HCT116 (cell line): ENCODE measurements at regions not wholly inside any gene's neighbourhood (a gene's known extent, or its start where the extent isn't known, plus 50 kb on each side); places are given as distances from the start of the nearest gene placed in this dataset.

ENCODE experiments used
- ATAC-seq: fragments of 200-7000 bp; cut with Tn5 transposase; 2 replicates; pipeline ENCODE4 v1.9.1; 2020; ENCODE audit warnings: mild to moderate bottlenecking, moderate library complexity
- BruUV-seq: library from RNA; stranded (reverse); fragments of 400-500 nt; replicated peaks from 2 replicates; lab custom pipeline; 2021; lab: Mats Ljungman, UMichigan
- CTCF ChIA-PET: fragments of 300-600 bp; sonication (Branson Sonifier 250); formaldehyde crosslinking; loops from one replicate; lab custom pipeline; 2021; ENCODE audit warnings: antibody characterized with exemption; lab: Charles Lee
- POLR2A ChIA-PET: fragments of 300-600, 350-600 bp; sonication (Branson Sonifier 250); formaldehyde crosslinking; loops from one replicate; lab custom pipeline; 2021; ENCODE audit warnings: antibody characterized with exemption; lab: Charles Lee
- RAD21 ChIA-PET, 2 experiments: fragments of 300-600 bp; sonication (Branson Sonifier 250); formaldehyde crosslinking; loops; one replicate each; lab custom pipeline; 2023; ENCODE audit warnings: low total read pairs in 2 of 2; ENCODE audit not compliant: uncharacterized antibody in 2 of 2, unreplicated experiment in 2 of 2, low non-redundant PET in 1 of 2; lab: Charles Lee
- DNase-seq: peaks from one replicate; pipeline ENCODE4 v3.0.0-alpha.2; 2010; ENCODE audit warnings: low read depth, low spot score
- H2AFZ ChIP-seq: fragments of 200-600 bp; shearing (Covaris generic), sonication (generic); 2 replicates; pipeline ENCODE4 v1.6.1; 2017; ENCODE audit warnings: low read depth, mixed run types, mixed read lengths, antibody characterized with exemption, low read length; ENCODE audit not compliant: poor library complexity, severe bottlenecking
- H3K27ac ChIP-seq: 2 replicates; pipeline ENCODE4 v1.5.1; 2012; ENCODE audit warnings: low read depth, low read length
- H3K27me3 ChIP-seq: fragments of 200-600 bp; sonication (generic); 2 replicates; pipeline ENCODE4 v1.6.1; 2016; ENCODE audit warnings: mixed run types, low read length, mixed read lengths; ENCODE audit not compliant: insufficient read depth
- H3K36me3 ChIP-seq, 2 experiments: fragments of 200-500 bp in 1 of 2; fragments of 200-600 bp in 1 of 2; sonication (Bioruptor generic) in 1 of 2; sonication (generic) in 1 of 2; 2 replicates each; pipeline versions ENCODE4 v1.5.1 to v1.6.1; 2014 to 2016; ENCODE audit warnings: low read length in 2 of 2, inconsistent platforms in 1 of 2, mixed read lengths in 1 of 2, mixed run types in 1 of 2; ENCODE audit not compliant: insufficient read depth in 2 of 2, control insufficient read depth in 1 of 2
- H3K4me1 ChIP-seq, 2 experiments: fragments of 200-600 bp in 1 of 2; sonication (generic) in 1 of 2; 2 replicates each; pipeline versions ENCODE4 v1.5.1 to v1.6.1; 2012 to 2017; ENCODE audit warnings: low read length in 2 of 2, inconsistent platforms in 1 of 2, mild to moderate bottlenecking in 1 of 2, mixed read lengths in 1 of 2, mixed run types in 1 of 2, moderate library complexity in 1 of 2; ENCODE audit not compliant: insufficient read depth in 2 of 2, control insufficient read depth in 1 of 2
- H3K4me2 ChIP-seq: fragments of 200-600 bp; sonication (generic); 2 replicates; pipeline ENCODE4 v1.6.1; 2017; ENCODE audit warnings: mixed run types, low read length, mixed read lengths
- H3K4me3 ChIP-seq, 2 experiments: fragments of 200-600 bp in 1 of 2; sonication (generic) in 1 of 2; replicated peaks in 1 of 2; 2 replicates each; pipeline ENCODE4 v1.5.1; 2011 to 2016; ENCODE audit warnings: low read length in 2 of 2, control low read depth in 1 of 2, low read depth in 1 of 2, mild to moderate bottlenecking in 1 of 2, mixed read lengths in 1 of 2, mixed run types in 1 of 2
- H3K79me2 ChIP-seq: fragments of 200-600 bp; sonication (generic); 2 replicates; pipeline ENCODE4 v1.6.1; 2017; ENCODE audit warnings: mild to moderate bottlenecking, mixed run types, low read length, moderate library complexity, mixed read lengths; ENCODE audit not compliant: insufficient read depth
- H3K9ac ChIP-seq: fragments of 200-600 bp; sonication (generic); 2 replicates; pipeline ENCODE4 v1.6.1; 2016; ENCODE audit warnings: low read length, mixed read lengths
- H3K9me2 ChIP-seq: fragments of 200-600 bp; sonication (generic), shearing (Covaris generic); 2 replicates; pipeline ENCODE4 v1.6.1; 2017; ENCODE audit warnings: mixed run types, mild to moderate bottlenecking, moderate library complexity; ENCODE audit not compliant: insufficient read depth
- H3K9me3 ChIP-seq, 2 experiments: fragments of 200-500 bp in 1 of 2; fragments of 200-600 bp in 1 of 2; sonication (Bioruptor generic) in 1 of 2; sonication (generic) in 1 of 2; 2 replicates each; pipeline ENCODE4 v1.6.1; 2014 to 2017; ENCODE audit warnings: low read length in 2 of 2, mixed read lengths in 2 of 2, inconsistent platforms in 1 of 2, low read depth in 1 of 2, mild to moderate bottlenecking in 1 of 2, mixed run types in 1 of 2, moderate library complexity in 1 of 2; ENCODE audit not compliant: control insufficient read depth in 1 of 2, insufficient read depth in 1 of 2
- H4K20me1 ChIP-seq: fragments of 200-600 bp; sonication (generic), shearing (Covaris generic); 2 replicates; pipeline ENCODE4 v1.6.1; 2017; ENCODE audit warnings: mixed run types, mild to moderate bottlenecking, moderate library complexity; ENCODE audit not compliant: insufficient read depth
- EGR1 ChIP-seq: IDR thresholded peaks from 2 replicates; pipeline ENCODE4 v1.6.1; 2012; ENCODE audit warnings: low read depth
- EZH2 ChIP-seq: fragments of 200-600 bp; sonication (generic); IDR thresholded peaks from 2 replicates; pipeline ENCODE4 v1.6.1; 2017; ENCODE audit warnings: antibody characterized with exemption, mixed run types
- FOSL1 ChIP-seq: IDR thresholded peaks from 2 replicates; pipeline ENCODE4 v1.6.1; 2012; ENCODE audit warnings: low read depth
- JUND ChIP-seq: IDR thresholded peaks from 2 replicates; pipeline ENCODE4 v1.6.1; 2012
- RAD21 ChIP-seq: IDR thresholded peaks from 2 replicates; pipeline ENCODE4 v1.6.1; 2012; ENCODE audit warnings: low read depth, mild to moderate bottlenecking
- SP1 ChIP-seq: IDR thresholded peaks from 2 replicates; pipeline ENCODE4 v1.6.1; 2012; ENCODE audit warnings: low read depth
- YY1 ChIP-seq: IDR thresholded peaks from 2 replicates; pipeline ENCODE4 v1.6.1; 2011; ENCODE audit warnings: low read length, low read depth, moderate library complexity, mild to moderate bottlenecking; ENCODE audit not compliant: insufficient replicate concordance; ENCODE audit errors: extremely low read depth
- intact Hi-C: fragments of 100-400 bp; cut with micrococcal nuclease; formaldehyde crosslinking; loops from 2 replicates; pipeline ENCODE4 v1.10.0; 2022
- TF ChIP-seq, protein P1 (sequence below): IDR thresholded peaks from 2 replicates; pipeline ENCODE4 v1.6.1; 2012
- TF ChIP-seq, protein P2 (sequence below): IDR thresholded peaks from 2 replicates; pipeline ENCODE4 v1.6.1; 2012; ENCODE audit warnings: low read depth
- TF ChIP-seq, protein P3 (sequence below): IDR thresholded peaks from 2 replicates; pipeline ENCODE4 v1.6.1; 2011; ENCODE audit warnings: mild to moderate bottlenecking, low read length, moderate library complexity; ENCODE audit not compliant: insufficient replicate concordance; ENCODE audit errors: extremely low read depth

DNA sequence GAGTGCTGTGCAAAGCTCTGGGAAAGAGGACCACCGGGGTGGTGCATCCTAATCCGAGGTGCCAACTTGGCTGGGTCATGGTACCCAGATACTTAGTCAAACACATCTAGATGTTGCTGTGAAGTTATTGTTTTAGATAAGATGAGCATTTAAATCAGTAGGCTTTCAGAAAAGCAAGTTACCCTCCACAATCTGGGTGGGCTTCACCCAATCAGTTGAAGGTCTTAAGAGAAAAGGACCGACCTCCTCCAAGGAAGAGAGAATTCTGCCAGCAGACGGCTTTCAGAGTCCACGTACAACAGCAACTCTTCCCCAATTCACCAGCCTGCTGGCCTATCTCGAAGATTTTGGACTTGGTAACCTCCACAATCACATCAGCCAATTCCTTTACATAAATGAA, 338.1 kb downstream of the C16orf95 start:
- DNase-seq: no peak
- intact Hi-C loops: no loop called here
- ChIA-PET POLR2A (no interaction called here), CTCF (no interaction called here)
- H3K27ac ChIP-seq: no peak overlapping the region
- H3K4me3 ChIP-seq: no peak overlapping the region
- no peaks in the 10 kb centered on the region for H3K9me2 ChIP-seq
- TF ChIP-seq SP1 (no peak), FOSL1 (no peak), RAD21 (no peak), YY1 (no peak), EZH2 (no peak), EGR1 (no peak), JUND (no peak)
- TF ChIP-seq, protein P1, sequence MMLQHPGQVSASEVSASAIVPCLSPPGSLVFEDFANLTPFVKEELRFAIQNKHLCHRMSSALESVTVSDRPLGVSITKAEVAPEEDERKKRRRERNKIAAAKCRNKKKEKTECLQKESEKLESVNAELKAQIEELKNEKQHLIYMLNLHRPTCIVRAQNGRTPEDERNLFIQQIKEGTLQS: no peak
- TF ChIP-seq, protein P2, sequence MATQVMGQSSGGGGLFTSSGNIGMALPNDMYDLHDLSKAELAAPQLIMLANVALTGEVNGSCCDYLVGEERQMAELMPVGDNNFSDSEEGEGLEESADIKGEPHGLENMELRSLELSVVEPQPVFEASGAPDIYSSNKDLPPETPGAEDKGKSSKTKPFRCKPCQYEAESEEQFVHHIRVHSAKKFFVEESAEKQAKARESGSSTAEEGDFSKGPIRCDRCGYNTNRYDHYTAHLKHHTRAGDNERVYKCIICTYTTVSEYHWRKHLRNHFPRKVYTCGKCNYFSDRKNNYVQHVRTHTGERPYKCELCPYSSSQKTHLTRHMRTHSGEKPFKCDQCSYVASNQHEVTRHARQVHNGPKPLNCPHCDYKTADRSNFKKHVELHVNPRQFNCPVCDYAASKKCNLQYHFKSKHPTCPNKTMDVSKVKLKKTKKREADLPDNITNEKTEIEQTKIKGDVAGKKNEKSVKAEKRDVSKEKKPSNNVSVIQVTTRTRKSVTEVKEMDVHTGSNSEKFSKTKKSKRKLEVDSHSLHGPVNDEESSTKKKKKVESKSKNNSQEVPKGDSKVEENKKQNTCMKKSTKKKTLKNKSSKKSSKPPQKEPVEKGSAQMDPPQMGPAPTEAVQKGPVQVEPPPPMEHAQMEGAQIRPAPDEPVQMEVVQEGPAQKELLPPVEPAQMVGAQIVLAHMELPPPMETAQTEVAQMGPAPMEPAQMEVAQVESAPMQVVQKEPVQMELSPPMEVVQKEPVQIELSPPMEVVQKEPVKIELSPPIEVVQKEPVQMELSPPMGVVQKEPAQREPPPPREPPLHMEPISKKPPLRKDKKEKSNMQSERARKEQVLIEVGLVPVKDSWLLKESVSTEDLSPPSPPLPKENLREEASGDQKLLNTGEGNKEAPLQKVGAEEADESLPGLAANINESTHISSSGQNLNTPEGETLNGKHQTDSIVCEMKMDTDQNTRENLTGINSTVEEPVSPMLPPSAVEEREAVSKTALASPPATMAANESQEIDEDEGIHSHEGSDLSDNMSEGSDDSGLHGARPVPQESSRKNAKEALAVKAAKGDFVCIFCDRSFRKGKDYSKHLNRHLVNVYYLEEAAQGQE: no peak
- TF ChIP-seq, protein P3, sequence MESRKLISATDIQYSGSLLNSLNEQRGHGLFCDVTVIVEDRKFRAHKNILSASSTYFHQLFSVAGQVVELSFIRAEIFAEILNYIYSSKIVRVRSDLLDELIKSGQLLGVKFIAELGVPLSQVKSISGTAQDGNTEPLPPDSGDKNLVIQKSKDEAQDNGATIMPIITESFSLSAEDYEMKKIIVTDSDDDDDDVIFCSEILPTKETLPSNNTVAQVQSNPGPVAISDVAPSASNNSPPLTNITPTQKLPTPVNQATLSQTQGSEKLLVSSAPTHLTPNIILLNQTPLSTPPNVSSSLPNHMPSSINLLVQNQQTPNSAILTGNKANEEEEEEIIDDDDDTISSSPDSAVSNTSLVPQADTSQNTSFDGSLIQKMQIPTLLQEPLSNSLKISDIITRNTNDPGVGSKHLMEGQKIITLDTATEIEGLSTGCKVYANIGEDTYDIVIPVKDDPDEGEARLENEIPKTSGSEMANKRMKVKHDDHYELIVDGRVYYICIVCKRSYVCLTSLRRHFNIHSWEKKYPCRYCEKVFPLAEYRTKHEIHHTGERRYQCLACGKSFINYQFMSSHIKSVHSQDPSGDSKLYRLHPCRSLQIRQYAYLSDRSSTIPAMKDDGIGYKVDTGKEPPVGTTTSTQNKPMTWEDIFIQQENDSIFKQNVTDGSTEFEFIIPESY: no peak
- TF ChIP-seq, all 23 proteins: peak for 0
- Histone ChIP-seq H3K9me3 (no peaks in the 10 kb centered on the region), H3K9ac (no peak overlapping the region), H3K27me3 (peaks cover 10% of the 10 kb centered on the region; the same call in 1 of the 2 replicates), H3K4me2 (no peak overlapping the region), H3K36me3 (no peaks in the 10 kb centered on the region), H4K20me1 (no peaks in the 10 kb centered on the region), H2AFZ (no peak overlapping the region), H3K79me2 (no peaks in the 10 kb centered on the region), H3K4me1 (peaks cover 0 to 6% of the 10 kb centered on the region in 2 experiments; a peak in 2 of 4 replicates)
- no peak for ATAC-seq
- no TSS peak for BruUV-seq
- RAD21 ChIA-PET: no interaction called here
